CD14-positive monocyte (primary cell): ENCODE measurements at regions not wholly inside any gene's neighbourhood (a gene's known extent, or its start where the extent isn't known, plus 50 kb on each side); places are given as distances from the start of the nearest gene placed in this dataset.

ENCODE experiments used
- DNase-seq, 3 donors: peaks; one replicate each; pipeline ENCODE4 v3.0.0-alpha.2; 2011 to 2022
- H2AFZ ChIP-seq: 2 replicates; pipeline ENCODE4 v1.6.0; 2012; ENCODE audit warnings: mild to moderate bottlenecking, low read depth, low read length, inconsistent platforms; ENCODE audit not compliant: insufficient read depth, poor library complexity, severe bottlenecking
- H3K27ac ChIP-seq, 2 donors: 1 replicate in 1 of 2; 2 replicates in 1 of 2; pipeline ENCODE4 v1.5.1; 2012 to 2013; ENCODE audit warnings: low read length in 2 of 2, control low read depth in 1 of 2, inconsistent platforms in 1 of 2, low read depth in 1 of 2, mild to moderate bottlenecking in 1 of 2
- H3K27me3 ChIP-seq, 2 donors: one replicate each; pipeline versions ENCODE4 v1.6.0 to v1.6.1; 2011 to 2013; ENCODE audit warnings: low read length in 2 of 2; ENCODE audit not compliant: control insufficient read depth in 2 of 2, insufficient read depth in 2 of 2
- H3K36me3 ChIP-seq, 2 donors: replicated peaks in 1 of 2; 1 replicate in 1 of 2; 2 replicates in 1 of 2; pipeline versions ENCODE4 v1.5.1 to v1.6.1; 2012 to 2013; ENCODE audit warnings: low read length in 2 of 2, control low read depth in 1 of 2, inconsistent platforms in 1 of 2, mild to moderate bottlenecking in 1 of 2; ENCODE audit not compliant: insufficient read depth in 2 of 2, control insufficient read depth in 1 of 2
- H3K4me1 ChIP-seq, 2 donors: 1 replicate in 1 of 2; 2 replicates in 1 of 2; pipeline versions ENCODE4 v1.5.1 to v1.6.1; 2012 to 2013; ENCODE audit warnings: low read length in 2 of 2, control low read depth in 1 of 2, inconsistent platforms in 1 of 2, mild to moderate bottlenecking in 1 of 2, moderate library complexity in 1 of 2; ENCODE audit not compliant: insufficient read depth in 2 of 2, control insufficient read depth in 1 of 2
- H3K4me2 ChIP-seq: replicated peaks from 2 replicates; pipeline ENCODE3; 2012; ENCODE audit warnings: low read length, moderate library complexity, mild to moderate bottlenecking; ENCODE audit not compliant: poor library complexity, severe bottlenecking; ENCODE audit errors: extremely low read depth
- H3K4me3 ChIP-seq, 3 experiments: fragments of 200-600 bp in 1 of 3; sonication (generic) in 1 of 3; replicated peaks in 1 of 3; 1 replicate in 2 of 3; 2 replicates in 1 of 3; pipeline ENCODE4 v1.5.1; 2011 to 2013; ENCODE audit warnings: low read length in 3 of 3, mild to moderate bottlenecking in 3 of 3, control low read depth in 2 of 3, low read depth in 2 of 3, inconsistent platforms in 1 of 3, moderate library complexity in 1 of 3
- H3K79me2 ChIP-seq: 2 replicates; pipeline ENCODE4 v1.6.0; 2012; ENCODE audit warnings: mild to moderate bottlenecking, control low read depth, inconsistent platforms, low read length, moderate library complexity; ENCODE audit not compliant: insufficient read depth
- H3K9ac ChIP-seq: 2 replicates; pipeline ENCODE4 v1.6.0; 2017; ENCODE audit warnings: low read length, mild to moderate bottlenecking; ENCODE audit not compliant: insufficient read depth, poor library complexity, severe bottlenecking
- H3K9me3 ChIP-seq, 2 donors: replicated peaks in 1 of 2; 1 replicate in 1 of 2; 2 replicates in 1 of 2; pipeline versions ENCODE4 v1.5.1 to v1.6.1; 2012 to 2013; ENCODE audit warnings: low read length in 2 of 2, control low read depth in 1 of 2; ENCODE audit not compliant: control insufficient read depth in 1 of 2, insufficient read depth in 1 of 2
- H4K20me1 ChIP-seq: 2 replicates; pipeline ENCODE4 v1.6.0; 2012; ENCODE audit warnings: mild to moderate bottlenecking, low read length, control low read depth, moderate library complexity; ENCODE audit not compliant: insufficient read depth
- H3K27ac Mint-ChIP-seq, 7 donors: one replicate each; pipeline ENCODE4 v1.8.0; 2020; ENCODE audit warnings: mild to moderate bottlenecking in 7 of 7, mixed read lengths in 7 of 7, moderate library complexity in 6 of 7, inconsistent platforms in 2 of 7
- H3K27me3 Mint-ChIP-seq, 3 donors: one replicate each; pipeline ENCODE4 v1.8.0; 2021 to 2022; ENCODE audit warnings: low read depth in 3 of 3, mild to moderate bottlenecking in 3 of 3, mixed read lengths in 3 of 3, moderate library complexity in 3 of 3, inconsistent platforms in 1 of 3
- H3K36me3 Mint-ChIP-seq, 2 donors: one replicate each; pipeline ENCODE4 v1.8.0; 2020; ENCODE audit warnings: mixed read lengths in 2 of 2, inconsistent platforms in 1 of 2, mild to moderate bottlenecking in 1 of 2
- H3K4me1 Mint-ChIP-seq: one replicate; pipeline ENCODE4 v1.8.0; 2020; ENCODE audit warnings: mild to moderate bottlenecking, mixed read lengths
- H3K4me3 Mint-ChIP-seq, 2 donors: one replicate each; pipeline ENCODE4 v1.8.0; 2020; ENCODE audit warnings: mild to moderate bottlenecking in 2 of 2, mixed read lengths in 2 of 2, moderate library complexity in 1 of 2
- H3K9me3 Mint-ChIP-seq, 7 donors: one replicate each; pipeline ENCODE4 v1.8.0; 2020 to 2022; ENCODE audit warnings: mixed read lengths in 7 of 7, mild to moderate bottlenecking in 6 of 7, moderate library complexity in 6 of 7, inconsistent platforms in 2 of 7
- CTCF ChIP-seq: fragments of 200-600 bp; IDR thresholded peaks from one replicate; pipeline ENCODE4 v1.8.0; 2022; ENCODE audit warnings: antibody characterized with exemption, mild to moderate bottlenecking
- WGBS: methylation state at CpG from one replicate; pipeline ENCODE4 v1.1.5; 2013; ENCODE audit warnings: missing lambda C conversion rate; ENCODE audit not compliant: insufficient coverage; 5-methylcytosine and 5-hydroxymethylcytosine counted together
- intact Hi-C, 2 donors: fragments of 100-400 bp; cut with micrococcal nuclease; formaldehyde crosslinking; loops; one replicate each; pipeline versions ENCODE4 v1.15.0 to v1.15.1; 2023

- Histone ChIP-seq H3K36me3 (no peaks in the 10 kb centered on the region), H3K4me1 (no peaks in the 10 kb centered on the region), H2AFZ (no peak overlapping the region), H3K4me2 (no peak overlapping the region), H3K4me3 (no peak overlapping the region), H3K27me3 (no peaks in the 10 kb centered on the region), H3K27ac (no peak overlapping the region), H4K20me1 (no peaks in the 10 kb centered on the region), H3K9ac (no peak overlapping the region), H3K79me2 (no peaks in the 10 kb centered on the region), H3K9me3 (no peaks in the 10 kb centered on the region)
- no CpG with 5 or more reads among the region's 2 CpGs for WGBS
- no peak overlapping the region for H3K4me3 Mint-ChIP-seq
- TF ChIP-seq CTCF: no peak
- peaks cover under 1 to 6% (median 3%) of the 10 kb centered on the region in 3 donors for H3K27me3 Mint-ChIP-seq
- DNase-seq: no peak
- H3K36me3 Mint-ChIP-seq: no peaks in the 10 kb centered on the region
- H3K9me3 Mint-ChIP-seq: no peaks in the 10 kb centered on the region
- intact Hi-C loops: no loop called here
- no peak overlapping the region for H3K27ac Mint-ChIP-seq
- peaks cover 7% of the 10 kb centered on the region for H3K4me1 Mint-ChIP-seq
Observed at GRCh38 chr14:49954171-49954631, 61.3 kb downstream of the ARF6 start.

- no peaks in the 10 kb centered on the region for H3K9me3 ChIP-seq
- no peak overlapping the region for H2AFZ ChIP-seq
- no peak overlapping the region for H3K4me3 Mint-ChIP-seq
Observed at GRCh38 chr14:49955024-49955423, 62.1 kb downstream of the ARF6 start.

More at GRCh38 chr14:49955024-49955423, 62.1 kb downstream of the ARF6 start:
- H3K36me3 ChIP-seq: no peaks in the 10 kb centered on the region
- TF ChIP-seq CTCF: no peak
- H3K9ac ChIP-seq: no peak overlapping the region
- no peak overlapping the region for H3K27ac ChIP-seq
- H3K4me1 ChIP-seq: peaks cover 1 to 3% of the 10 kb centered on the region in 2 donors
- H3K79me2 ChIP-seq: no peaks in the 10 kb centered on the region
- Mint-ChIP-seq H3K36me3 (no peaks in the 10 kb centered on the region), H3K27me3 (peaks cover 1 to 6% (median 5%) of the 10 kb centered on the region in 3 donors), H3K27ac (peak overlapping the region in 1 of 7 donors; percentile 30), H3K4me1 (peaks cover 10% of the 10 kb centered on the region), H3K9me3 (no peaks in the 10 kb centered on the region)
- H3K4me3 ChIP-seq: no peak overlapping the region
- no peak for DNase-seq
- no peak overlapping the region for H3K4me2 ChIP-seq
- intact Hi-C loops: no loop called here
- H3K27me3 ChIP-seq: no peaks in the 10 kb centered on the region
- no peaks in the 10 kb centered on the region for H4K20me1 ChIP-seq
